ENCODE measurements at regions not wholly inside any gene's neighbourhood (a gene's known extent, or its start where the extent isn't known, plus 50 kb on each side); places are given as distances from the start of the nearest gene placed in this dataset.

DNA sequence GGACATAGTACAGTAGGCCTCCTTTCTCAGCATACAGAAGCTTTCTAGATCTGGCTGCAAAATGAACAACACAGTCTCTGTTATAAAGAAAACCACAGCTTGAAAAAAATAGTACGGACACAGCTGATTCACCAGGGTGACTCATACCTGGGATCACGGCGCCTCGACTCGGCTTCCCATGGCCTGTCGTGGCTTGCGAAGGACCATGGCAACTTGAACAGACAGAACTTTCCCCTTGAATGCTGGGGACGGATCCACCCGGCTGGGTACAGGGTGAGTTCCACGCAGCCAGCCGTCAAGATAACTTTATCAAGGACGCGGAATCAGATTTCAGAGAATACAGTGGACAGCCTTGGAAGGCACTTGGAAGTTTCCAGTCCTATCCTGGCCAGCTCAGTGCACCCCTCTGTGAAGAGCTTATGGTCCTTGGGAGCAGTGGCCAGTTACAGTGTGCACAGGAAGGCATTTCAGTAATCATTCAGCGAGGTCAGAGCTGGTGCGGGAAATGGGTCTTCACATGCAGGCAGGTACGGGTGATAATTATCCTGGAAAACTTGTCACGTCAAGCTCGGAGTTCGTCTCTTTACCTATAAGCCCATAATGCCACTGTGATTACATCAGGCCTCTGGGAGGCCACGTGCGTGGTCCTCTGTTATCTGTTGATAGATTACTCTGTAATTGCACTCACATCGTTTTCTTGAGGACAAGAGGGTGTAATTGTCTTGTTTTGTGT is 57.9 kb upstream of the MAF start:
- DNase-seq = no peak
- H3K4me3 ChIP-seq = no peak overlapping the region
- no peaks in the 10 kb centered on the region for H3K9me3 ChIP-seq
- H3K27me3 ChIP-seq = no peaks in the 10 kb centered on the region
- TF ChIP-seq CTCF (IDR thresholded peaks at IDR 0.05) = no peak
- TF ChIP-seq POLR2A (IDR thresholded peaks at IDR 0.05) = no peak
- no peaks in the 10 kb centered on the region for H3K36me3 ChIP-seq
- no peaks in the 10 kb centered on the region for H3K4me1 ChIP-seq
- H3K27ac ChIP-seq = no peak overlapping the region

DNA sequence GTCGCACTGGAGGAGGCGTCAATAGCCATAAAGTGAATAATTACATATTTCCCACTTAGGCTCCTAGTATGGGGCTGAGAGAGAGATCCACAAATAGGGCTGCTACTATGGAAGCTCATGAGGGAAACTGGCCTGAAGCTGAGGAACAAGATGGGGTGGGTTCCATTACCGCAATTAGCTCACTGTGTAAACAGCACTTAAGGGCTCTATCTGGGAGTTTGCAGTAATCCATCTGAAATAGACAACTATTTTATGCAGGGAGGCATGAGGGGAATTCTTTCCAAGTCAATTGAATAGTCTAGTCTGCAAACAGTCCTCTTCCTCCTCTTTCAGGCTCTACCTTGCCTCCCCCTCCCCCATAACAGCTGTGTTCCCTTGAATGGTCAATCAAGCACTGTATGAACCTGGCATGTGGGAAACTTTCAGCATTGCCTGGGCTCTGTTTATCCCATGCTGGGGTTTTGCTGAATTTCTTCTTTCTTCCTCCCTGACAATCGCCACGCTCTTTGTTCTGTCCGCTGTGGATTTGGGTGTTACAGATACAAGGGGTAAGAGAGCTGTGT is 56.1 kb upstream of the MAF start:
- Histone ChIP-seq H3K27me3 (no peaks in the 10 kb centered on the region), H3K4me3 (no peak overlapping the region), H3K4me1 (no peaks in the 10 kb centered on the region), H3K9me3 (no peaks in the 10 kb centered on the region), H3K27ac (no peak overlapping the region), H3K36me3 (no peaks in the 10 kb centered on the region)
- TF ChIP-seq CTCF (IDR thresholded peaks at IDR 0.05) = no peak
- TF ChIP-seq POLR2A (IDR thresholded peaks at IDR 0.05) = no peak
- DNase-seq = no peak

- H3K9me3 ChIP-seq = no peaks in the 10 kb centered on the region
- no peak overlapping the region for H3K27ac ChIP-seq
- no peak for DNase-seq
- no peaks in the 10 kb centered on the region for H3K4me1 ChIP-seq
- no peaks in the 10 kb centered on the region for H3K27me3 ChIP-seq
- H3K4me3 ChIP-seq = no peak overlapping the region
- no peaks in the 10 kb centered on the region for H3K36me3 ChIP-seq
- TF ChIP-seq POLR2A (IDR thresholded peaks at IDR 0.05) = no peak
- TF ChIP-seq CTCF (IDR thresholded peaks at IDR 0.05) = no peak
Measured at GRCh38 chr16:79653373-79653891, 52.9 kb upstream of the MAF start.

DNA sequence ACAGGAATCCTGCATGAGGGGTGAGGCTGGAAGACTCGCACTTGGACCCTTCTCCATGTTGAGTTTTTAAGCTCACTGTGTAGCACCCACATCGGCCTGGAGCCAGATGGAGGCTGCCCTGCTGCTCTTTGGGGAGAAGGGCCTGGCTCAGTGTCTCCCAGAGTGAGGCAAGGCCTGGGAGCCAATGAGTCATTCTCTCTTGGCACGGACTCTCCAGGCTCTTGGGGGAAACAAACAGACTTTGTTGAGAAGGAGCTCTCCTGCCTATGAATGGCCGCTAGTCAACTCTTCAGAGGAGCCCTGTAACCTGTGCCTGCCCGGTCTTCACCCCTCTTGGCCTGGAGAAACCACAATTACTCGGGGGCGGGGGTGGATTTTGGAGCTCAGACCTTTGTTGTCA is 50.8 kb upstream of the MAF start:
- Histone ChIP-seq H3K4me1 (no peaks in the 10 kb centered on the region), H3K4me3 (no peak overlapping the region), H3K27ac (peak overlapping the region in 1 of 4 donors; percentile 3), H3K9me3 (no peaks in the 10 kb centered on the region), H3K27me3 (no peaks in the 10 kb centered on the region), H3K36me3 (no peaks in the 10 kb centered on the region)
- peak in 1 of 3 donors; percentile 61 for DNase-seq
- TF ChIP-seq CTCF (IDR thresholded peaks at IDR 0.05) (no peak), POLR2A (IDR thresholded peaks at IDR 0.05) (no peak)

Data from Peyer's patch (tissue), 4 donors.